ENCODE measurements at regions not wholly inside any gene's neighbourhood (a gene's known extent, or its start where the extent isn't known, plus 50 kb on each side); places are given as distances from the start of the nearest gene placed in this dataset.

DNA sequence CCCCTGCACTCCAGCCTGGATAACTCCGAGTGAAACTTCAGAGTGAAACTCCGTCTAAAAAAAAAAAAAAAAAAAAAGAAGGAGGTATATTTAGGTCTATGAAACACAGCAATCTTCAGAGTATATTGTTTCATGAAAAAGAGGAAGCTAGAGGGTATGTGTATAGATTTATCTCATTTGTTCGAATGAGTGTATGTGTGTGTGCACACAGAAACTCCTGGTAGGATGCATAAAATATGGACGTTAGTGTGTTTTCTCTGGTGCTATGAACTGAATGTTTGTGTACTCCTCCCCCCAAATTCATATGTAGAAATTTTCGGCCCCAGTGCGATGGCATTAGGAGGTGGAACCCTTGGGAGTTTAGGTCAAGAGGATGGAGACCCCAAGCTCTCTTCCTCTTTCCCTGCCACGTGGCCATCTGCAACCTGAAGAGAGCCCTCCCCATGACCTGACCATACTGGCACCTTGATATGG is 98.6 kb upstream of the KLF13 start:
- in situ Hi-C loops (cut with MboI; ENCODE audit: low sequenced_read_pairs in 4 of 4) (no loop called here), intact Hi-C loops (cut with DNase I; ENCODE audit: low total_unique reads) (no loop called here)
- Histone ChIP-seq H3K36me3 (no peaks in the 10 kb centered on the region), H3K9me3 (no peaks in the 10 kb centered on the region), H3K4me1 (peaks cover 15 to 18% of the 10 kb centered on the region in 2 donors), H3K4me3 (no peak overlapping the region), H3K27me3 (no peaks in the 10 kb centered on the region), H3K27ac (no peak overlapping the region)
- ATAC-seq (no peak), DNase-seq (no peak)
- TF ChIP-seq POLR2A (IDR thresholded peaks at IDR 0.05) (no peak), CTCF (IDR thresholded peaks at IDR 0.05 in 4 of 5, conservative IDR thresholded peaks at IDR 0.05 in 1 of 5) (no peak)

DNA sequence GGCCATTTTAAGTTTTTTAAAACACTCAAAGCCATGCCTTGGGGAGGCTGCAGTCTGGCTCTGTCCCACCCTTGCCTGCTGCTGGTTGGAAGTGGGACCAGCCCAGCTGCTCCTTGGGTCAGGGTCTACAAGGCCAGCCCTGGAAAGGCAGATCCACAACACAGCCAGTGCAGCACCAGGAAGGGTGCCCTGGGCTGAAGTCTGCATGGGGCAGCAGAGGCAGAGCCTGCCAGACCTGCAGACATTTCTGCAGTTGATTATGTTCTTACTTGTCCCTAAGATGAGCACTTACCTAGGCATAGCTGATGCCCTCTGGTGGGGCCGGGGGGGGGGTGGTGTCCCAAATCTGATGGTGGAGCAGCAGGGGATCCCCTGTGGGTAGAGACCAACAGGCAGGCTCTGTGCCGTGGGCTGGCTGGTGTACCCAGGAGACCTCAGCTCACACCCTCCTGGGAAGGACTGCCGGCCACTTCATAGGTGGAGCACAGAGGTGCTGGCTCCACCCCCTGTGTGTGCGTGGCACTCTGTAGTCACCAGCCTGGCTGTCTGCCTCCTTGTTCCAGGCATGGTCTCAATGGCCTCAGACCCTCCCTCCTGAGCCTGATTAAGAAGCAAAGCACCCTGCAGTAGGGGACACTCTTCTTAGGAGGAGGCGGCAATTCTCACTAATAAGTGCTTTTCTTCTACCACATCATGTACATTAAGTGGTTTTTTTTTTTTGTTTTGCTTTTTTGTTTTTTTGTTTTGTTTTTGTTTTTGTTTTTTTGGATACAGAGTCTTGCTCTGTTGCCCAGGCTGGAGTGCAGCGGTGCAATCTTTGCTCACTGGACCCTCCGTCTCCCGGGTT is 97.4 kb upstream of the KLF13 start:
- DNase-seq (no peak), ATAC-seq (no peak)
- Histone ChIP-seq H3K9me3 (no peaks in the 10 kb centered on the region), H3K4me3 (no peak overlapping the region), H3K36me3 (no peaks in the 10 kb centered on the region), H3K27ac (no peak overlapping the region), H3K27me3 (no peaks in the 10 kb centered on the region), H3K4me1 (peaks cover 7% of the 10 kb centered on the region in 2 donors)
- TF ChIP-seq CTCF (IDR thresholded peaks at IDR 0.05 in 4 of 5, conservative IDR thresholded peaks at IDR 0.05 in 1 of 5) (no peak), POLR2A (IDR thresholded peaks at IDR 0.05) (no peak)
- intact Hi-C loops (cut with DNase I; ENCODE audit: low total_unique reads) (no loop called here), in situ Hi-C loops (cut with MboI; ENCODE audit: low sequenced_read_pairs in 4 of 4) (no loop called here)

- DNase-seq = no peak
- no peak for ATAC-seq
Observed at GRCh38 chr15:31230630-31231485, 95.8 kb upstream of the KLF13 start.

GRCh38 chr15:31234815-31235214 is 91.8 kb upstream of the KLF13 start:
- in situ Hi-C loops (cut with MboI; ENCODE audit: low sequenced_read_pairs in 4 of 4) = no loop called here

More at GRCh38 chr15:31230630-31231485, 95.8 kb upstream of the KLF13 start:
- no peaks in the 10 kb centered on the region for H3K27me3 ChIP-seq
- no peaks in the 10 kb centered on the region for H3K36me3 ChIP-seq
- H3K4me1 ChIP-seq = peaks cover 4 to 6% of the 10 kb centered on the region in 2 donors
- H3K27ac ChIP-seq = no peak overlapping the region
- H3K9me3 ChIP-seq = no peaks in the 10 kb centered on the region
- H3K4me3 ChIP-seq = no peak overlapping the region
- intact Hi-C loops (cut with DNase I; ENCODE audit: low total_unique reads) = no loop called here
- no peak for TF ChIP-seq CTCF (IDR thresholded peaks at IDR 0.05 in 4 of 5, conservative IDR thresholded peaks at IDR 0.05 in 1 of 5)
- TF ChIP-seq POLR2A (IDR thresholded peaks at IDR 0.05) = no peak
- in situ Hi-C loops (cut with MboI; ENCODE audit: low sequenced_read_pairs in 4 of 4) = no loop called here

More at GRCh38 chr15:31234815-31235214, 91.8 kb upstream of the KLF13 start:
- Histone ChIP-seq H3K9me3 (no peaks in the 10 kb centered on the region), H3K27ac (no peak overlapping the region), H3K36me3 (no peaks in the 10 kb centered on the region), H3K4me1 (peaks cover 12 to 21% of the 10 kb centered on the region in 2 donors), H3K4me3 (no peak overlapping the region), H3K27me3 (no peaks in the 10 kb centered on the region)
- no peak for ATAC-seq
- TF ChIP-seq CTCF (IDR thresholded peaks at IDR 0.05 in 4 of 5, conservative IDR thresholded peaks at IDR 0.05 in 1 of 5) = no peak
- no peak for TF ChIP-seq POLR2A (IDR thresholded peaks at IDR 0.05)
- DNase-seq = no peak
- intact Hi-C loops (cut with DNase I; ENCODE audit: low total_unique reads) = no loop called here

Measured in gastrocnemius medialis (tissue), 4 donors.